ENCODE measurements at regions not wholly inside any gene's neighbourhood (a gene's known extent, or its start where the extent isn't known, plus 50 kb on each side); places are given as distances from the start of the nearest gene placed in this dataset.

DNA sequence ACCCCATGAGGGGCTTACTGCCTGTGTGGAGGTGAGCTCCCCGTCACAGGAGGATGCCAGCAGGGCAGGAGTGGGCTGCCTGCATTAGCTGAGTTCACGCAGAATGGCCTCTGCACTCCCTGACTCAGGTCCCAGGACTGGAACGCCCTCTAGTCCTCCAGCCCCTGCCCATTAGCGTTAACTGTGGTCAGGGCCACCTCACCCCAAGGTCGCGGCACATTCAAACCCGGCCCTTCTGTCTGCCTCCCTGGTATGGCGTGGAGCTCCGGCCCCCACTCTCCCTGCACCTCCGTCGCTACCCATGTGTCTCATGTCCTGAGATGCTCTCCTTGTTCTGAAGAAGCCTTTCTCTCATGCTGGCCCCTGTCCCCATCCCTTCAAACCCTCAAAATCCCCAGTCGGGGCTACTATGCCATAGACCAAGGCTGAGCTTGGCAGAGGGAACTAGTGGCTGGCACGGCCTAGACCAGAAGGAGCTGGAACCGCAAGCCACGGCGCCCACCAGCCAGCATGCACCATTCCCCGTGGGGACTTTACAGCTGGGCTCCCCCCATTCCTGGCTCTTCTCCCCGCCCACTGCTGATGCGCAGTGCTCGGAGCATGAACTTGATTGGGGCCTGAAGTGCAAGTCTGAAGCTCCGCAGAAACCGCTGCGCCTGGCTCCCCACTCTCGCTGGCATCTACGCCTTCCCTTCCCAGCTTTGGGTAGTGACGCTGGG, 79.5 kb upstream of the RTL6 start:
- Histone ChIP-seq H3K4me1 (no peaks in the 10 kb centered on the region), H3K36me3 (no peaks in the 10 kb centered on the region), H3K27ac (no peak overlapping the region), H3K27me3 (peaks cover 0 to 18% of the 10 kb centered on the region in 2 donors), H3K4me3 (no peak overlapping the region), H3K9me3 (peaks cover 0 to 9% (median 0%) of the 10 kb centered on the region in 4 donors)
- 73 to 84% methylated on average over 25 to 26 of the region's 26 CpGs for WGBS, 2 donors
- no peak for DNase-seq (ENCODE audit: low spot score in 2 of 2)
- TF ChIP-seq, protein P1, sequence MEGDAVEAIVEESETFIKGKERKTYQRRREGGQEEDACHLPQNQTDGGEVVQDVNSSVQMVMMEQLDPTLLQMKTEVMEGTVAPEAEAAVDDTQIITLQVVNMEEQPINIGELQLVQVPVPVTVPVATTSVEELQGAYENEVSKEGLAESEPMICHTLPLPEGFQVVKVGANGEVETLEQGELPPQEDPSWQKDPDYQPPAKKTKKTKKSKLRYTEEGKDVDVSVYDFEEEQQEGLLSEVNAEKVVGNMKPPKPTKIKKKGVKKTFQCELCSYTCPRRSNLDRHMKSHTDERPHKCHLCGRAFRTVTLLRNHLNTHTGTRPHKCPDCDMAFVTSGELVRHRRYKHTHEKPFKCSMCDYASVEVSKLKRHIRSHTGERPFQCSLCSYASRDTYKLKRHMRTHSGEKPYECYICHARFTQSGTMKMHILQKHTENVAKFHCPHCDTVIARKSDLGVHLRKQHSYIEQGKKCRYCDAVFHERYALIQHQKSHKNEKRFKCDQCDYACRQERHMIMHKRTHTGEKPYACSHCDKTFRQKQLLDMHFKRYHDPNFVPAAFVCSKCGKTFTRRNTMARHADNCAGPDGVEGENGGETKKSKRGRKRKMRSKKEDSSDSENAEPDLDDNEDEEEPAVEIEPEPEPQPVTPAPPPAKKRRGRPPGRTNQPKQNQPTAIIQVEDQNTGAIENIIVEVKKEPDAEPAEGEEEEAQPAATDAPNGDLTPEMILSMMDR (IDR thresholded peaks at IDR 0.05): no peak
- TF ChIP-seq POLR2A (IDR thresholded peaks at IDR 0.05) (no peak), EP300 (IDR thresholded peaks at IDR 0.05) (no peak)

- no peaks in the 10 kb centered on the region for H3K4me1 ChIP-seq
- TF ChIP-seq, protein P1 (IDR thresholded peaks at IDR 0.05): no peak
- TF ChIP-seq EP300 (IDR thresholded peaks at IDR 0.05) (no peak), POLR2A (IDR thresholded peaks at IDR 0.05) (no peak)
- no peak overlapping the region for H3K27ac ChIP-seq
- peaks cover 0 to 4% (median 0%) of the 10 kb centered on the region in 4 donors for H3K9me3 ChIP-seq
- no peak for DNase-seq (ENCODE audit: low spot score in 2 of 2)
- WGBS, 2 donors: 82% methylated on average over 13 to 15 of the region's 15 CpGs
- peaks cover 0 to 18% of the 10 kb centered on the region in 2 donors for H3K27me3 ChIP-seq
- no peak overlapping the region for H3K4me3 ChIP-seq
- H3K36me3 ChIP-seq: no peaks in the 10 kb centered on the region
These were observed 78.6 kb upstream of the RTL6 start for GRCh38 chr22:44576311-44577260.

- DNase-seq (ENCODE audit: low spot score in 2 of 2): no peak
These were observed 77.6 kb upstream of the RTL6 start for GRCh38 chr22:44575381-44576268.

GRCh38 chr22:44574640-44575380, 76.8 kb upstream of the RTL6 start:
- peaks cover 0 to 15% (median 0%) of the 10 kb centered on the region in 4 donors for H3K9me3 ChIP-seq
- no peak overlapping the region for H3K4me3 ChIP-seq
- H3K27ac ChIP-seq: no peak overlapping the region
- no peak for DNase-seq (ENCODE audit: low spot score in 2 of 2)
- TF ChIP-seq EP300 (IDR thresholded peaks at IDR 0.05): no peak
- TF ChIP-seq, protein P1 (IDR thresholded peaks at IDR 0.05): no peak
- no peak for TF ChIP-seq POLR2A (IDR thresholded peaks at IDR 0.05)
- no peaks in the 10 kb centered on the region for H3K4me1 ChIP-seq
- peaks cover 0 to 14% of the 10 kb centered on the region in 2 donors for H3K27me3 ChIP-seq
- WGBS, 2 donors: 56 to 60% methylated on average over 17 of the region's 17 CpGs
- H3K36me3 ChIP-seq: no peaks in the 10 kb centered on the region

More at GRCh38 chr22:44575381-44576268, 77.6 kb upstream of the RTL6 start:
- peaks cover 0 to 7% (median 0%) of the 10 kb centered on the region in 4 donors for H3K9me3 ChIP-seq
- H3K4me3 ChIP-seq: no peak overlapping the region
- TF ChIP-seq EP300 (IDR thresholded peaks at IDR 0.05): no peak
- TF ChIP-seq, protein P1 (IDR thresholded peaks at IDR 0.05): no peak
- H3K4me1 ChIP-seq: no peaks in the 10 kb centered on the region
- 52 to 61% methylated on average over 7 of the region's 7 CpGs for WGBS, 2 donors
- no peaks in the 10 kb centered on the region for H3K36me3 ChIP-seq
- H3K27me3 ChIP-seq: peaks cover 0 to 16% of the 10 kb centered on the region in 2 donors
- H3K27ac ChIP-seq: no peak overlapping the region

Measured in tibial nerve (tissue), 4 donors.